ENCODE measurements at regions not wholly inside any gene's neighbourhood (a gene's known extent, or its start where the extent isn't known, plus 50 kb on each side); places are given as distances from the start of the nearest gene placed in this dataset.
"Not testable (repeated sequence)": the region's sequence is repeated elsewhere in the genome, so short reads cannot be mapped to it uniquely, and the experiment has no call there.

DNA sequence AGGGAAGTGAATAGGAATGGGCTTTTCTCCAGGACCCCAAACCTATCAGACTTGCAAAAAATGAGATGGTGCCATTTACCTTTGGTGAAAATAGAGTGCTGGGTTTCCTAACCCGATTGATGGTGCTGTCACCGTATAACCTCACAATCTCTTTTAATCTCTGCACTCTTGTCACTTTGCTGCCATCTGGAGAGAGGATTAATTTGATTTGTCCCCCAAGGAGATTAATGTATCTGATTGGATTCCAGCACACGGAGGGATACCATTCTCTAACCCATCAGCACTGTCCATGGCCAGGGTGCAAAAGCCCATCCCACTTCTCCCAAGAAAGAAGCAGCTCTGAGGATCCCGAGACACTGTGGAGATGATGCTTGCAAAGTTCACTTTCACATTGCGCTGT is 86.3 kb upstream of the NFE2L3 start:
- no peak for DNase-seq

DNA sequence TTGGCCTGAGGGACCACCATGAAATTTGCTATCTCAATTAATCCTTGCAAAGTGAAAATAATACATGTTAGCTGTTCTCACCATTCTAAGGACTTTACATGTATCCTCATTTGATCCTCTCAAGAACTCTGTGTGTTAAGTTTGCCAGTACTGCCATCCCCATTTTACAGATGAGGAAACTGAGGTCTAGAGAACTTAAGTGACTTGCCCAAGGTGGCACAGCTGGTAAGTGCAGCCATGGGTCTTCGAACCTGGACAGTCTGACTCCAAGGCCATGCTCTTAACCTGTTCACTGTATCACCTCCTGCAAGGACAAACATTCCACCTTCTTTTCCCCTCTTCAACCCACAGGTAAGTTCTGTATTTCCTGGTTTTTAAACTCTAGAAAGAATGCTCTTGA is 85.3 kb upstream of the NFE2L3 start:
- no peak for DNase-seq

DNA sequence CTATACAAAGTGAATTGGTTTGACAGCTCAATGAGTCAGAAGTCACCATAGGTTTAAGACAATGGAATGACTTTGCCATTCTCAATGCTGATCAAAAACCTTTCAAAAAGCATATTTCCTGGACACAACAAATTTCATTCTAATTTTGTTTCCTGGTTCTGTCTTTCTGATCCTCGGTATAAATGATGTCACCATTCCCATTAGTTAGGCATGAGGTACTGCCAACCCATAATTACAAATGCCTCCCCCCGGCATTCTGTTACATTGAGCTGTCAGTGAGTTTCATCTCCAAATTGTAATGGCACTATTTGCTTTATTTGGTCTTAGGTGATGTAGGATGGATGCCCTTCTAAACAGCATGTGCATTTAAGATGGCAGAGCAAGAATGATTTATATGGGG is 81.7 kb upstream of the NFE2L3 start:
- no peak for DNase-seq

DNA sequence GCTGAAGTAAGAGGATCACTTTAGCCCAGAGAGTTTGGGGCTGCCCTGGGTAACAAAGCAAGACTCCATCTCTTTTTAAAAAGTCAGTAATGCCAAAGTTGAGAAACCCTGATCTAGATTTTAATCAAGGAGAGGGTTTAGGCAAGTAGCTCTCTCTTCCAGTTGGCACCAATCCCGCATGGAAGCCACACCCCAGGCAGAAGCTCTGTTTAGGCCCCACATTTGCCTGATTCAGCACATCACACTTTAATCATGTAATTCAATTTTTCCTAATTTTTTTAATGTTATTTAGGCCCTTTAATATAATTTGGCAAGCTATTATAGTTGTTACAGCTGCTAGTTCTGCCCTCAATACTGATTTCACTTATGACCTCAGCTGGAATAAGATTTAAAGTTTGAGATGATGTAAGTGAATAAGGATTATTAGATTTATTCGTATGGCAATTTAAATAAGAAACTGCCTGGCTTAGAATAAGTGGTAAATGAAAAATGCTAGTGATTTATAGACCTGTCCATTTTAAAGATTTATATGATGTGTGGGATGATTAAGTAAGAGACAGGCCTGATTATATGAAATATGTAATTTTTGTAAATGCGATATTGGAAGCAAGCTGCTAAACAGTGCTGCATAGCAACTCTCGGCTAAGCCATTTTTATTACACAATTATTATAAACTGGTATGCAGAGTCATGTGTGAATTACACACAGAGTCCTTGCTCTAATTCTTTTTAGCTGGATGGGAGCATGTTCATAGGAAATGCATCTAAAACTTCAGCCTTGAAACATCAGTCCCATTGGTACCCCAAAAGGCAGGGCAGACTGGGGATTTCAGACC is 80.2 kb upstream of the NFE2L3 start:
- no peak for DNase-seq

DNA sequence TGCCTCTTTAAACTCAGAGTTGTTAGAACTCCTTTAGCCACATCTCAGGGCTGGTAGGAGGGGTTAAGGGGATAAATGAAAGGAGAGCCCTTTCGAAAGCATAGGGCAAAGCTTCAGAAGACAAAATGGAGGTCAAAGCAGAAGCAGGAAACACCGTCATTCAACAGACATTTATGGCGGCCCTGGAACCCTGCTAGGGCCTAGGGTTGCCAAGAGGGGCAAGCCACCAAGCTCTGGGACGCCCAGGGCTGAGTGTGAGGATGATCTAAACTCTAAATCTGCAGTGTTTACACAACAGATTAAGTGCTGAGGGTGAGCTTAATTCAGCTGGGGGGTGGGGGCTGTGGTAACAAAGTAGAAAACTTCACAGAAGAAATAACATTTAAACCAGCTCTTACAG is 79.0 kb upstream of the NFE2L3 start:
- DNase-seq = no peak

DNA sequence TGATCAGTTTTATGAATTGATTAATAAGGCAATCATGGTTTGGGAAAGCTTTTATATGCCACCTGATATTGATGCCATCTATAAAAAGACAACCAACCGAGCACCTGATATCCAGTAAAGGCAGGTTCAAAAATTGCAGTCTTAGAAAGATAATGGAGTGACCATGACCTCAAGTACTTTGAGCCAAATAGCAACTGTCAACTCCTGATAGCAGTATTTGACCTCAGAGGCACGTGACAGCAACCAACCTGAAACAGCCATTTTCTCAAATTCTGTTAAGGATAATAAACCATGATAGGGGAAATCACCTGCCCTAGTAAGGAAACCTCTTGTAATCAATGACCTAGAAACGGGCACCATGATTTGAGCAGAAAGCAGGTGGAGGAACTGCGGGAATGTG is 77.1 kb upstream of the NFE2L3 start:
- DNase-seq = no peak

DNA sequence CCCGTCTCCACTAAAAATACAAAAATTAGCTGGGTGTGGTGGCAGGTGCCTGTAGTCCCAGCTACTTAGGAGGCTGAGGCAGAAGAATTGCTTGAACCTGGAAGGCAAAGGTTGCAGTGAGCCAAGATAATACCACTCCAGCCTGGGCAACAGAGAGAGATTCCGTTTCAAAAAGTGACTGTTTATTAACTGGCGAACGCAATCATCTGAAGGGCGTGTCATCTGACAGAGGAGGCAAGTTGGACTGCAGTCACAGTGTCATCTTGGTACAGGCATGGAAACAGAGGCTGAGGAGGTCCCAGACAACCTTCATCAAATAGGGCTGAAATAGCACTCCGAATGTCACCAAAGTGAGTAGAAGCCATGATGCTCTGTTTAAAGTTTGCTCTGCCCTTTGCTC is 75.3 kb upstream of the NFE2L3 start:
- no peak for DNase-seq

DNA sequence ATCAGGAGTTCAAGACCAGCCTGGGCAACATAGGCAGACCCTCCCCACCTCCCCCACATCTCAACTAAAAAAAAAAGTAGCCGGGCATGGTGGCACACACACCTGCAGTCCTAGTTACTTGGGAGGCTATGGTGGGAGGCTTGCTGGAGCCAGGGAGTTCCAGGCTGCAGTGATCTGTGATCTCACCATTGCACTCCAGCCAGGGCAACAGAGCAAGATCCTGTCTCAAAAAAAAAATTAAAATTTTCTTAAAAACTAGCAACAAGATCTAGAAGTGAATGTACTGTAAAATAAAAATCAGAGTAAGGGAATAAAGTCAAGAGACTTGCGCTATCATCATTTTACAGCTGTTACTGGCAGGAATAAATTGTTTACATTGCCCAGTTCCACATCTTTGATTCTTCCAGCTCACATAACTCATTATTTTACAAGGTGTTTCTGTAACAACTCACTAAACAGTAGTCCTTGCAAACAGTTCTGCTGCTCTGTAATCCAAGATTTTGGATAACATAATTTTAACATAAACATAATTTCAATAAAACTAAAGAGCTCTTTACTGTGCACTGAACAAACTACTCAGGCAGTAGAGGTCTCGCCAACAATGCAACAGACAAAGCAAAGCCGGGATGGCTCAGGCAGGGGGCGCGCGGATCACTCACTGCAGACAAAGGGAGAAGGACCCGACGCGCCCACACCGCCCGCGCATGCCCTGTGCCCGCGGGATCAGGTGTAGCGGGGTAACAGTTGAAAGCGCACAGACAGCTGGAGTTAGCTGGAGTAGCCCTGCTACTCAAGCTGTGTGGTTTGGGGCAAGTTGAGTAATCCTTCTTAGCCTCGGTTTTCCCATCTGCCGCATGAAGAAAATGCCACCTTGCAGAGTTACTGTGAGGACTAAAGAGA is 73.3 kb upstream of the NFE2L3 start:
- peak; percentile 80 for DNase-seq

DNA sequence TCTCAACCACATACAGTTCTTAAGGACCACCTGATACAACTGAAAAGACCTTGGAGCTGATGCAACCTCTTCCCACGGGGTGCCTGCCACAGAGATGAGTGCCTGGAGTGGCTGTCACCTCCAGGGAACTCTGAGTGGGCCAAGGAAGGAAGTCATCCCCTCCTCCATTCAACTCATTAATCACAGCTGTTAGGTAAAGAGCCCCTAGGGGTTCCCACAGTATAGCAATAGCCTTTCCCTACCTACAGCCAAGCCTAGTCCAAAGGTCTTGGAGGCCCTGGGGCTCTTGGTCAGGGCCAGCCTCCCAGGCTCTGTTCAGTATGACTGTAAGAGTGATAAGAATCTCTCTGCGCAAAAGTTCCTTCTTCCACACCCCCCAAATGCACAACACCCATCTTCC is 70.4 kb upstream of the NFE2L3 start:
- no peak for DNase-seq

DNA sequence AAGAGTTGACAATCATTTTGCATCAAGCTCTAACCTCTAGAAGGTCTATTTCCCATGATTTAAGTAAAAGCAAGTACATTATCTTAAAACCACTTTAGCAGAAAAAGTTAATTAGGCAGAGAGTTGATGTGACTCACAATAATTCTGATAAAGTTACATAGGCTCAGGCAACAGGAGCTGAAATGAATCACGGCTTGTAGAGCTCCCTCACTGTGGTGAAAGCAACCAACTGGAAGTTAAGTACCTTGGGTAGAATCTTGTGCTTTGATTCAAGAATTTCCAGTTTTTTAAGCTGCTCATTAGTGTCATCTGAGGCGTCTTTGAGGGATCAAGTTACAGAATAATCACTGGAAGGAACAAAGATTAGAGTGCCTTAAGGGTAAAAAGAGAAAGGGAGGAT is 68.9 kb upstream of the NFE2L3 start:
- DNase-seq = no peak

DNA sequence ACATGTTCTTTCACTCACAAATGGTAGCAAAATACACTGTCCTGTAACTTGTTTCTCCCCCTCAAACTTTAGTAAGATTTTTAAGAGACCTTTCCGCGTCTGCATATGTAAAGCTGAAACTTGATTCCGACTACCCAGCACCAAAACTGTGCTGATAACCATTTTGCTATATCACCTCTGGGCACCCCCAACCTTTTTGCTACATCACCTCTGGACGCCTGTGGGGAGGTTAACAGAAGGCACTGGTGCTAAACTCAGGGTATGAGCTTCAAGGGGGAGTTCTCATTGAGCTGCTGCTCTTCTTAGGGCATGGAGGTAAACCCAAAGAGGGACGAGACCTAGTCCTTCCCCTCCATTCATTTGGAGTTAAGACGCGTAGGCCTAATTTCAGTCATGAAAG is 67.6 kb upstream of the NFE2L3 start:
- no peak for DNase-seq

DNA sequence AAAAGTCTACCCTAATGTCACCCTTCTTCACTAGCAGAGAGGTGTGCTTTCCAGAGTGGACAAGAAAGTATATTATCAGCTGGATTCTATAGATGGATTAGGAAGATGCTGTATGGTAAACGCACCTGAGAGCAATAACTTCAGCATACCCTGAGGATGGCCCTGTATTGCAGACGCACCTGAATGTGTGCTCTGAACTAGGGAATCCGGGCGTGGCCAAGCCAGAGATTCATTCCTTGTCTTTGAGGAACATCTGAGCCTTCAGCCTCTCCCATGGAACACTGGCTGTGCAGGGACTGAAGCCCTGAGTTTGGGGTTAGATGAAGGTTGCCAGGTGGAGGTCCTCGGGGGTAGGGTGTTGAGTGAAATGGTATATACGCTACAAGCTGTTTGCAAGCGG is 66.2 kb upstream of the NFE2L3 start:
- no peak for DNase-seq

DNA sequence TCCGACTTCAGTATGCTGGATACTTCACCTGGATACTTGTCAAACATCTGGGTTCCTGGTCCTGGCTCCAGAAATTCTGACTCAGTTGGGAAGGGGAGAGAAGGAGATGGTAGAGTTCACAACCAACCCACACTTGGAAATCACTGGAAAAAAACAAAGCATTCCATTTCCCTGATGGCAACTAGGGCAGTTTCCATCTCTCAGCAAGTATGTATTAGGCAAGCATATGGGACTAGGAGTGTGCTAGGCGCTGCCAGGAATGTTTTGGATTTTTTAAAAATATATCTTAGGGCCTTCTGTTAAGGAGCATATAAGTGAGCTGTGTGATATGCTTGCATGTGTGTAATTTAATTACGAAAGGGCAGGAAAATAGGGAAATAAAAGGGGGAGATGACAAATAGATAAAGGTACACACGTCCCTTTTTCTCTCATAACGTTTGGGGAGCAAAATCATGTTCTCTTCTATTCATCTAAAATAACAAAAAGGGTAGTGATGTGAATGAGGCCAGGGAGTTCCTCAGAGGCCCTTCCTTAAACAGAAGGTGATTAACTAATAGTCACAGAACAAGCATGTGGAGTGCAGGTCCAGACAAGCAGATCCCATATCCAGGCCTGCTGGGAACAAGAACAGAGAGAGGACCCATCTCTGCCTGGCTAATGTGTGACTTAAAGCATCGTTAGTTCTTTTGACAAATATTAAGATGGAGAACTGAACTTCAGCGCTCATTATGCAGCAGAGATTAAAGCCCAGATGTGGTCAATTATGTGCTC is 64.5 kb upstream of the NFE2L3 start:
- no peak for DNase-seq

DNA sequence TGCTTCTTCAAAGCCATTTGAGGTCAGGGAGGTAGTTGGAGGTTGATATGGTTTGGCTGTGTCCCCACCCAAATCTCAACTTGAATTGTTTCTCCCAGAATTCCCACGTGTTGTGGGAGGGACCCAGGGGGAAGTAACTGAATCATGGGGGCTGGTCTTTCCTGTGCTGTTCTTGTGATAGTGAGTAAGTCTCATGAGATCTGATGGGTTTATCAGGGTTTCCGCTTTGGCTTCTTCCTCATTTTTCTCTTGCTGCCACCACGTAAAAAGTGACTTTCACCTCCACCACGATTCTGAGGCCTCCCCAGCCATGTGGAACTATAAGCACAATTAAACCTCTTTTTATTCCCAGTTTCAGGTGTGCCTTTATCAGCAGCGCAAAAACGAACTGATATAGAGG is 62.5 kb upstream of the NFE2L3 start:
- not testable (repeated sequence) for DNase-seq

DNA sequence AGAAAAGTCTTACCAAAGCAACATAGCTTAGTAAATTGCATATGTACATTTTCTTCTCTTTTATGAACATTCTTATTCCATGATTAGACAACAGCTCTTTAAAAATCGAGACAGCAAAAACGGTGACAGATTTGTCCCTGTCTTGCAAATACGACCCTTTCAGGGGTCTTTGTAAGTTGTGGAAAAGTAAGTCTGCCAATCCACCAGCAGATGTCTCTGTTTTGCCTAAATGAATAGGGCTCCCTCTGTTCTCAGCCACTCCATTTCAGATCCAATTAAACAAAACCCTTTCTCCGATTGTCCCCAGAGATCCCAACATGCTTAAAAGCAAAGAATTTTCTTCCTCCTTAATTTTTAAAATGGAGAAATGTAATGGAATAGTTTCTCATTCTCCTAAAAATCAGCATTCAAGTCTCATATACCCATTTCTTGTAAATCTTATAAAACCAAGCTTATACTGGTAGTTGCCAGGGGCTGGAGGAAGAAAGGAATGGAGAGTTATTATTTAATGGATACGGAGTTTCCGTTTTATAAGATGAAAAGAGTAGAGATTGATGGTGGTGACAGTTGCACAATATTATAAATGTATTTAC is 61.0 kb upstream of the NFE2L3 start:
- DNase-seq = peak; percentile 59

DNA sequence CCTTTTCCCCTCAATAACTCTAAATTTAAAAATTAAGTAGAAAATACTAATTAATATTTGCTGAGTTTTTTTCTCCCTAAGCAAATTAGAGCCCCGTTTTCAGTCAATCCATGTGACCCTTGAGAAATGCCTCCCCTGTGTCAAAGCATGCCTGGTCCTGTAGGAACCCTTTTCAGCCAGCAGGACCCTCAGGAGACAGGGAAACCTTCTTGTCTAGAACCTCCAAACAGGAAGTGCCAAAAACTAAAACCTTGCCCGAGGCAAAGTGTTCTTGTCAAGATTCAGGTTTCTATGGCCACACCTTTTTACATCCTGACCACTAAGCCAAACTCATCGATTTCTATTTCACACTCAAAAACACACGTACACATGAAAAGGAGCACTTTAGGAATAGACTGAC is 60.1 kb upstream of the NFE2L3 start:
- no peak for DNase-seq

DNA sequence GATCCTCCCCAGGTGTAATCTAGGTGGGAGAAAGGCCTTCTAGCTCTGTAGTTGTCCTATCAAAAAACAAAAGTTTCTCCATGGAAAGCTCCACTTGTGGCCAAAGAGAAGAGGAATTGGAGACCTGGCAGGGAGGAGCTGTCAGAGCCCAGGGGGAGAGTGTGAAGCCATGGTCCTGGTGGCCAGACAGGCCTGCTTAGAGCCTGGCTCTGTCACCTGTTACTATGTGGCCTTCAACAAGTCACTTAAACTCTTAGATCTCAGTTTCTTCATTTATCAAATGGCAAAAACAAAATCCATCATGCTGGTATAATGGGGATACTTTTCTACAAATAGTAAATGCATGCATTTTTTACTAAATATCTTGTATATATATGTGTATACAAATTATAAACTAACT is 59.0 kb upstream of the NFE2L3 start:
- DNase-seq = no peak

DNA sequence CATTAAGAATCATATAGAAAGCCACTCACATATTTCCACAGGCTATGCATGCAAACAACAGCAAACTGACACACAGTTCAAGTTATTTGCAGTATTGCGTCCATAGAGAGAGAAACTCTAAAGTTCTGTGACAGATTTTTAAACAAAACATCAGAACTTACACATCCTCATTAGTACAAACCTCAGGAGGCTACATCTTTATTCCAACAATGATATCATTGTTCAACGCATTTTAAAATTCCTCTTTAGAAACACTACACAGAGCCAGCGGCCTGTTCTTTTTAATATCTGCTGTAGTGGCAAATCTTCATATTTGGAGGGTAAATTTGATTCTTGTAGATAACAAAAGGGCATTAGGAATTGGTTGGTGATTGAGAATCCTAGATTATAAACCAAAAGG is 55.9 kb upstream of the NFE2L3 start:
- DNase-seq = no peak

DNA sequence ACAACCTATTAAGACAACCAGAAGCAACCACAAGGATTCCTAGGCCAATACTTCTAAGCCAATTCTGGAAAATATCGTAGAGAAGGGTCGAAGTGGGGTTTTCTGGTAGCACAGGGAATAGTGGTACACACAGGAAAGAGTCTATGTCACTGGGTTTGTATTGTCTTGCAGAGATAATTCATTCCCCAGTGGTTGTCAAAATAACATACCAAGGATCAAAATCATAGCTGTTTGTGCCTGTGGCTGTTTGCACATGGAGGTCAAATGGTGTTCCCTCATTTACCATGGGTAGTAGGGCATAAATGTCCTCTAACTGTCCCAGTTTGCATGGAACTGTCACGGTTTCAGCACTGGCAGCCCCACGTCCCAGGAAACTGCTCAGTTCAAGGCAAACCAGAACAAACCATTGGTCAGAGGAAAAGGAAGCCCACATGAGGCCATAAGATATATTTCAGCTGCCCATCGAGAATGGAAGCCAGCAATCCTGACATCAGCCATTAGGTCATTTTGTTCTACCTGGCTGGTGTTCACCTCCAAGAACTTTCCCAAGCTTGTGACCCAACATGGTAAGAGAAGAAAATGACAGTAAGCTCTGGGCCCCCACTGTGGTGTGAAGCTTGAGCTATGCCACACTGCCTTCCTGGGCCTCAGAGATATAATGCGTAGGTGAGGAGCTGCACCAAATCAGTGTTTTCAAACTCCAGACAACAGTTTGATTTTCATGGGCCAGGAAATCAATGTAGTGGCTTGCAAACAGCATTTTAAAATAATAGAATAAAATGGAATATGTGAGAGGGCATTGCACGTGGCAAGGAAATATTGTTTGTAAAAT is 53.9 kb upstream of the NFE2L3 start:
- no peak for DNase-seq

DNA sequence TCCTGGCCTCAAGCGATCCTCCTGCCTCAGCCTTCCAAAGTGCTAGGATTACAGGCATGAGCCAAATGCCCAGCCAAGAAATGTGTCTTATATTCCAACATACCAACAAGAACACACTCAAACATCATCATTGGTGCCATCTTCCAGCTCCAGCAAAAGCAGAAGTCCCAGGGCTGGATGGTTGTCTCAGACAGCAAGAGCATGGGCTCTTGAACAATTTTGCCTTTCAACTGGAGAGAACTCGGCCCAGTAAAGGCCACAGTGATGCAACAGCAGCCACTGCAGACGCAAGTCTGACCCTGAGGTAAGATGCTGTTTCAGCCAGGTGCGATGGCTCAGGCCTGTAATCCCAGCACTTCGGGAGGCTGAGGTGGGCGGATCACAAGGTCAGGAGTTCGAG is 52.8 kb upstream of the NFE2L3 start:
- DNase-seq = no peak

DNA sequence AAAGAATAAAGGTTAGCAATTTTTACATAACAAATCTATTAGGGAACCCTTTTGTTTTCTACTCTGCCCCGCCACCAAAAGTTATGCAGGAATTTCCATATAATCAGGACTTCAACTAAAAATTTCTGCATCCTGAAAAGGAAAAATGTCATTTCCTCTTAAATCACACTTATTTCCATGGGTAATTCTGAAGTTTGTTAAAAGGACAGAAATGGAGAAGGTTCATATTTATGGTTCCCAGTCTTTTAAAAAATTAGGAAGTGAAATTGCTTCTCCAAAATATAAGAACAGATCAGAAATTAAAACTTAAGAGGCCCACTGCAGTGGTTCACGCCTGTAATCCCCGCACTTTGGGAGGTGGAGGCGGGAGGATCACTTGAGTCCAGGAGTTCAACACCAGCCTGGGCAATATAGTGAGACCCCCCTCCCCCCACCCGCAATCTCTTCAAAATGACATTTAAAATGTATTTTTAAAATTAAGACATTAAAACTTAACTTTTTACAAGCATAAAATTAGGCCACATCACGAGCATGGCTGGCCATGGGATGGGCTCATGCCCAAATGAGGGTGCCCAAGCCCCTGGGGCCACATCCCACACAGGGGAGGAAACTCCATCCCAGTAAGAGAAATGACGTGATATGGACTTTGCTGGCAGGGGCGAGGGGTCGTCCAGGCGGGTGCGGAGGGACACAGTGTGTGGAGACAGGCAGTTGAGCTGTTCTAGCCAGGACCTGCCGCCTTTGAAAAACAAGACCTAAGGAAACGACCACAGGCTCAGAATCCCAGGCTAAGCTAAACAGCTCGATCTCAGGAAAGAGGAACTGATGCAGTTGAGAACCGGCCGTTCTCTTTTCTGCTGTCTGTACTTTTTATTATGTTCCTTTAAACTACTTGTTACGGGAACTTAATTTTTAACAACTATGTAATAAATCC is 51.3 kb upstream of the NFE2L3 start:
- DNase-seq = no peak
